H1 (cell line): ENCODE measurements at regions not wholly inside any gene's neighbourhood (a gene's known extent, or its start where the extent isn't known, plus 50 kb on each side); places are given as distances from the start of the nearest gene placed in this dataset.

Experiments
- CTCF ChIA-PET: fragments of 300-600 bp; sonication (Branson Sonifier 250); formaldehyde crosslinking; loops from one replicate; lab custom pipeline; 2021; ENCODE audit not compliant: partially characterized antibody; lab: Charles Lee
- POLR2A ChIA-PET: fragments of 300-600 bp; sonication (Branson Sonifier 250); formaldehyde crosslinking; loops from one replicate; lab custom pipeline; 2021; ENCODE audit warnings: inconsistent platforms; ENCODE audit not compliant: partially characterized antibody; lab: Charles Lee
- DNase-seq, 2 experiments: peaks; one replicate each; pipeline versions ENCODE4 v3.0.0 to v3.0.0-alpha.2; 2010 to 2022; ENCODE audit warnings: low spot score in 2 of 2, low read depth in 1 of 2, mixed read lengths in 1 of 2
- FAIRE-seq: peaks from 2 replicates; lab custom pipeline; 2011; peaks lifted over from hg19 to GRCh38; lab: Jason Lieb, UNC
- H2AFZ ChIP-seq: 2 replicates; pipeline ENCODE4 v1.8.1; 2012; ENCODE audit warnings: low read length, inconsistent platforms
- H2AK5ac ChIP-seq: 2 replicates; pipeline ENCODE4 v1.6.1; 2013; ENCODE audit warnings: low read depth, low read length
- H2BK120ac ChIP-seq: replicated peaks from 2 replicates; pipeline ENCODE3; 2013; ENCODE audit warnings: low read depth, low read length, inconsistent platforms
- H2BK12ac ChIP-seq: 2 replicates; pipeline ENCODE4 v1.6.1; 2013; ENCODE audit warnings: low read depth, low read length
- H2BK15ac ChIP-seq: 2 replicates; pipeline ENCODE4 v1.6.1; 2013; ENCODE audit warnings: low read length
- H2BK20ac ChIP-seq: 2 replicates; pipeline ENCODE4 v1.6.1; 2013; ENCODE audit warnings: low read length
- H2BK5ac ChIP-seq: 2 replicates; pipeline ENCODE4 v1.6.1; 2013; ENCODE audit warnings: low read depth, low read length
- H3K14ac ChIP-seq: 2 replicates; pipeline ENCODE4 v1.6.1; 2013; ENCODE audit warnings: inconsistent platforms; ENCODE audit not compliant: insufficient read length
- H3K18ac ChIP-seq: 2 replicates; pipeline ENCODE4 v1.6.1; 2013; ENCODE audit warnings: low read length; ENCODE audit errors: extremely low read depth
- H3K23ac ChIP-seq: 2 replicates; pipeline ENCODE4 v1.6.1; 2013; ENCODE audit warnings: inconsistent platforms; ENCODE audit not compliant: insufficient read length
- H3K23me2 ChIP-seq: 2 replicates; pipeline ENCODE4 v1.6.1; 2013; ENCODE audit warnings: low read depth, low read length
- H3K27ac ChIP-seq: 2 replicates; pipeline ENCODE4 v1.6.1; 2011; ENCODE audit warnings: low read depth, low read length, inconsistent platforms
- H3K27me3 ChIP-seq, 4 experiments: replicated peaks in 1 of 4; 1 replicate in 1 of 4; 2 replicates in 3 of 4; pipeline versions ENCODE4 v1.6.1 to v1.8.1; 2011 to 2013; ENCODE audit warnings: low read length in 3 of 4, mild to moderate bottlenecking in 3 of 4, inconsistent platforms in 2 of 4, mixed read lengths in 2 of 4, moderate library complexity in 1 of 4; ENCODE audit not compliant: control insufficient read depth in 3 of 4, insufficient read depth in 3 of 4; ENCODE audit errors: extremely low read depth in 1 of 4
- H3K36me3 ChIP-seq, 4 experiments: 2 replicates each; pipeline versions ENCODE4 v1.6.1 to v1.8.1; 2011 to 2013; ENCODE audit warnings: mild to moderate bottlenecking in 4 of 4, low read length in 3 of 4, moderate library complexity in 2 of 4, control low read depth in 1 of 4, inconsistent platforms in 1 of 4; ENCODE audit not compliant: insufficient read depth in 4 of 4, control insufficient read depth in 2 of 4
- H3K4ac ChIP-seq: replicated peaks from 2 replicates; pipeline ENCODE3; 2013; ENCODE audit warnings: low read length, low read depth, mixed read lengths, inconsistent platforms; ENCODE audit not compliant: insufficient read length
- H3K4me1 ChIP-seq, 4 experiments: replicated peaks in 1 of 4; 1 replicate in 1 of 4; 2 replicates in 3 of 4; pipeline versions ENCODE4 v1.6.1 to v1.8.1; 2011 to 2013; ENCODE audit warnings: low read length in 3 of 4, inconsistent platforms in 2 of 4, mixed read lengths in 1 of 4; ENCODE audit not compliant: insufficient read depth in 4 of 4, control insufficient read depth in 3 of 4
- H3K4me2 ChIP-seq, 2 experiments: 2 replicates each; pipeline versions ENCODE4 v1.6.1 to v1.8.1; 2011 to 2013; ENCODE audit warnings: low read depth in 2 of 2, low read length in 2 of 2, control low read depth in 1 of 2, inconsistent platforms in 1 of 2, mild to moderate bottlenecking in 1 of 2; ENCODE audit not compliant: insufficient read depth in 1 of 2
- H3K4me3 ChIP-seq, 4 experiments: fragments of 200-600, 300-600 bp in 1 of 4; sonication (generic), shearing (Covaris generic), sonication (Bioruptor Twin) in 1 of 4; 2 replicates each; pipeline versions ENCODE4 v1.5.1 to v1.8.1; 2011 to 2016; ENCODE audit warnings: low read length in 4 of 4, low read depth in 3 of 4, control low read depth in 2 of 4, inconsistent platforms in 2 of 4, mild to moderate bottlenecking in 2 of 4, mixed read lengths in 1 of 4, moderate library complexity in 1 of 4; ENCODE audit not compliant: insufficient read depth in 2 of 4; ENCODE audit errors: extremely low read depth in 1 of 4
- H3K56ac ChIP-seq: replicated peaks from 2 replicates; pipeline ENCODE3; 2013; ENCODE audit warnings: low read depth, mild to moderate bottlenecking, mixed read lengths, low read length, inconsistent platforms; ENCODE audit not compliant: insufficient read length
- H3K79me1 ChIP-seq: 2 replicates; pipeline ENCODE4 v1.6.1; 2013; ENCODE audit warnings: low read depth, low read length, control low read depth
- H3K79me2 ChIP-seq, 2 experiments: 2 replicates each; pipeline versions ENCODE4 v1.6.1 to v1.8.1; 2012 to 2013; ENCODE audit warnings: low read length in 2 of 2, mild to moderate bottlenecking in 2 of 2, inconsistent platforms in 1 of 2; ENCODE audit not compliant: insufficient read depth in 2 of 2, control insufficient read depth in 1 of 2
- H3K9ac ChIP-seq, 4 experiments: replicated peaks in 1 of 4; 1 replicate in 1 of 4; 2 replicates in 3 of 4; pipeline versions ENCODE4 v1.6.1 to v1.8.1; 2011 to 2013; ENCODE audit warnings: low read depth in 3 of 4, low read length in 3 of 4, control low read depth in 2 of 4, mild to moderate bottlenecking in 2 of 4, moderate library complexity in 2 of 4, inconsistent platforms in 1 of 4; ENCODE audit errors: extremely low read depth in 1 of 4
- H3K9me3 ChIP-seq, 2 experiments: 2 replicates each; pipeline versions ENCODE4 v1.6.1 to v1.8.1; 2012 to 2013; ENCODE audit warnings: mild to moderate bottlenecking in 2 of 2, moderate library complexity in 2 of 2, control low read depth in 1 of 2, inconsistent platforms in 1 of 2, low read depth in 1 of 2, low read length in 1 of 2, mixed read lengths in 1 of 2; ENCODE audit not compliant: insufficient read depth in 2 of 2
- H4K20me1 ChIP-seq, 2 experiments: replicated peaks in 1 of 2; 2 replicates each; pipeline versions ENCODE3 to v1.8.1; 2011 to 2013; ENCODE audit warnings: inconsistent platforms in 2 of 2, low read length in 2 of 2, mild to moderate bottlenecking in 1 of 2; ENCODE audit not compliant: insufficient read depth in 2 of 2, control insufficient read depth in 1 of 2
- H4K5ac ChIP-seq: 2 replicates; pipeline ENCODE4 v1.6.1; 2013; ENCODE audit warnings: low read length, low read depth, mixed read lengths, inconsistent platforms; ENCODE audit not compliant: insufficient read length
- H4K8ac ChIP-seq: 2 replicates; pipeline ENCODE4 v1.8.0; 2013; ENCODE audit warnings: mild to moderate bottlenecking, moderate library complexity, low read length, inconsistent platforms; ENCODE audit not compliant: insufficient read depth; ENCODE audit errors: extremely low read depth
- H4K91ac ChIP-seq: replicated peaks from 2 replicates; pipeline ENCODE3; 2013; ENCODE audit warnings: low read length, mixed read lengths, inconsistent platforms; ENCODE audit not compliant: insufficient read length
- BACH1 ChIP-seq: IDR thresholded peaks from 2 replicates; pipeline ENCODE4 v1.6.1; 2012; ENCODE audit warnings: low read length, improper control_type of control experiment
- CBX5 ChIP-seq: fragments of 300-800, 300-1000 bp; sonication (generic); IDR thresholded peaks from 2 replicates; pipeline ENCODE4 v1.7.1; 2016; ENCODE audit warnings: antibody characterized with exemption, low read length, low read depth
- CEBPB ChIP-seq: IDR thresholded peaks from 2 replicates; pipeline ENCODE4 v1.6.1; 2012; ENCODE audit warnings: low read depth, low read length
- CREB1 ChIP-seq: IDR thresholded peaks from 2 replicates; pipeline ENCODE4 v1.6.1; 2012; ENCODE audit warnings: inconsistent platforms
- GTF2F1 ChIP-seq: IDR thresholded peaks from 2 replicates; pipeline ENCODE4 v1.6.1; 2012; ENCODE audit warnings: low read depth, low read length, improper control_type of control experiment, borderline replicate concordance
- JUND ChIP-seq: IDR thresholded peaks from 2 replicates; pipeline ENCODE4 v1.6.1; 2011; ENCODE audit warnings: mild to moderate bottlenecking, improper control_type of control experiment, low read length
- POLR2A ChIP-seq, 2 experiments: IDR thresholded peaks; 1 replicate in 1 of 2; 2 replicates in 1 of 2; pipeline ENCODE4 v1.6.1; 2011; ENCODE audit warnings: low read depth in 2 of 2, low read length in 2 of 2, mild to moderate bottlenecking in 2 of 2; ENCODE audit errors: control extremely low read depth in 1 of 2
- RBBP5 ChIP-seq: IDR thresholded peaks from 2 replicates; pipeline ENCODE4 v1.7.1; 2012; ENCODE audit warnings: low read depth, mild to moderate bottlenecking, inconsistent platforms, low read length, moderate library complexity, borderline replicate concordance
- SIN3A ChIP-seq, 2 experiments: IDR thresholded peaks in 1 of 2; conservative IDR thresholded peaks in 1 of 2; 2 replicates each; pipeline ENCODE4 v1.6.1; 2011 to 2012; ENCODE audit warnings: low read length in 2 of 2, improper control_type of control experiment in 1 of 2, low read depth in 1 of 2, mild to moderate bottlenecking in 1 of 2
- SP2 ChIP-seq: IDR thresholded peaks from 2 replicates; pipeline ENCODE4 v1.6.1; 2012; ENCODE audit warnings: mild to moderate bottlenecking, low read length, inconsistent platforms
- SRF ChIP-seq: IDR thresholded peaks from 2 replicates; pipeline ENCODE4 v1.6.1; 2011; ENCODE audit warnings: mild to moderate bottlenecking, low read depth, low read length, moderate library complexity
- YY1 ChIP-seq: IDR thresholded peaks from 2 replicates; pipeline ENCODE4 v1.6.1; 2011; ENCODE audit warnings: low read depth, mild to moderate bottlenecking, low read length
- WGBS, 2 experiments: shearing (Covaris generic) in 1 of 2; methylation state at CpG; one replicate each; pipeline versions ENCODE4 v1.1.6 to v1.1.7; 2013 to 2015; ENCODE audit warnings: low lambda C conversion rate in 2 of 2, mixed read lengths in 2 of 2, inconsistent platforms in 1 of 2, low coverage in 1 of 2, missing lambda C conversion rate in 1 of 2; ENCODE audit not compliant: insufficient replicate concordance in 2 of 2, insufficient coverage in 1 of 2, insufficient read length in 1 of 2; ENCODE audit errors: extremely low coverage in 1 of 2, missing lambda C conversion rate in 1 of 2; 5-methylcytosine and 5-hydroxymethylcytosine counted together
- TF ChIP-seq, protein P1 (sequence below), 3 experiments: IDR thresholded peaks; 1 replicate in 2 of 3; 2 replicates in 1 of 3; pipeline versions ENCODE4 v1.5.1 to v1.6.1; 2011; ENCODE audit warnings: low read length in 3 of 3, mild to moderate bottlenecking in 3 of 3, inconsistent platforms in 2 of 3, low read depth in 1 of 3, moderate library complexity in 1 of 3; ENCODE audit not compliant: insufficient read depth in 1 of 3; ENCODE audit errors: control extremely low read depth in 1 of 3

DNA sequence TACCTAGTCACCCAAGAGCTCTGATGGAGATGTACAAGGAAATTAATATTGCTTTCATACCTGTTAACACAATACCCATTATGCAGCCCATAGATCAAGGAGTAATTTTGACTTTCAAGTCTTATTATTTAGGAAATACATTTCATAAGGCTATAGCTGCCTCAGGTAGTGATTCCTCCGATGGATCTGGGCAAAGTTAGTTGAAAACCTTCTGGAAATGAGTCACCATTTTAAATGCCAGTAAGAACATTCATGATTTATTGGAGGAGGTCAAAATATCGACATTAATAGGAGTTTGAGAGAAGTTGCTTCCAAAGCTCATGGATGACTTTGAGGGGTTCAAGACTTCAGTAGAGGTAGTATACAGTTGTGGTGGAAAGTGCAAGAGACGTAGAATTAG, 931.4 kb upstream of the ACVR2A start:
- WGBS, 2 experiments, result 94% methylated on average over 3 of the region's 3 CpGs; no CpG with 5 or more reads in 1 of the 2 experiments
- TF ChIP-seq SIN3A (conservative IDR thresholded peaks at IDR 0.05 in 1 of 2, IDR thresholded peaks at IDR 0.05 in 1 of 2; ENCODE audit: low read depth in 1 of 2, low read length in 2 of 2), result no peak
- TF ChIP-seq, protein P1, sequence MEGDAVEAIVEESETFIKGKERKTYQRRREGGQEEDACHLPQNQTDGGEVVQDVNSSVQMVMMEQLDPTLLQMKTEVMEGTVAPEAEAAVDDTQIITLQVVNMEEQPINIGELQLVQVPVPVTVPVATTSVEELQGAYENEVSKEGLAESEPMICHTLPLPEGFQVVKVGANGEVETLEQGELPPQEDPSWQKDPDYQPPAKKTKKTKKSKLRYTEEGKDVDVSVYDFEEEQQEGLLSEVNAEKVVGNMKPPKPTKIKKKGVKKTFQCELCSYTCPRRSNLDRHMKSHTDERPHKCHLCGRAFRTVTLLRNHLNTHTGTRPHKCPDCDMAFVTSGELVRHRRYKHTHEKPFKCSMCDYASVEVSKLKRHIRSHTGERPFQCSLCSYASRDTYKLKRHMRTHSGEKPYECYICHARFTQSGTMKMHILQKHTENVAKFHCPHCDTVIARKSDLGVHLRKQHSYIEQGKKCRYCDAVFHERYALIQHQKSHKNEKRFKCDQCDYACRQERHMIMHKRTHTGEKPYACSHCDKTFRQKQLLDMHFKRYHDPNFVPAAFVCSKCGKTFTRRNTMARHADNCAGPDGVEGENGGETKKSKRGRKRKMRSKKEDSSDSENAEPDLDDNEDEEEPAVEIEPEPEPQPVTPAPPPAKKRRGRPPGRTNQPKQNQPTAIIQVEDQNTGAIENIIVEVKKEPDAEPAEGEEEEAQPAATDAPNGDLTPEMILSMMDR (IDR thresholded peaks at IDR 0.05; ENCODE audit: control extremely low read depth in 1 of 3, insufficient read depth in 1 of 3, low read depth in 1 of 3, low read length in 3 of 3), result no peak
- no peak for TF ChIP-seq POLR2A (IDR thresholded peaks at IDR 0.05; ENCODE audit: control extremely low read depth in 1 of 2, low read depth in 2 of 2, low read length in 2 of 2)
- no peak for TF ChIP-seq JUND
- TF ChIP-seq YY1, result no peak
- TF ChIP-seq RBBP5, result no peak
- TF ChIP-seq CEBPB, result no peak
- no peak for TF ChIP-seq SP2
- TF ChIP-seq GTF2F1, result no peak
- no peak for TF ChIP-seq CREB1
- TF ChIP-seq SRF, result no peak
- no peak for TF ChIP-seq BACH1
- no peak for TF ChIP-seq CBX5

More for the DNA sequence above, 931.4 kb upstream of the ACVR2A start:
- H3K27me3 ChIP-seq, result no peaks in the 10 kb centered on the region
- ChIA-PET POLR2A (no interaction called here), CTCF (interaction anchor here (0.6 to 1.3 kb wide), 3 partner anchors 14 to 1290 kb away, joined by 3 to 5 read pairs (median 5); no protein-coding TSS in a partner anchor)
- no peaks in the 10 kb centered on the region for H3K23me2 ChIP-seq
- no peak overlapping the region for H3K18ac ChIP-seq
- H2BK120ac ChIP-seq, result no peak overlapping the region
- no peak overlapping the region for H3K9ac ChIP-seq
- H3K4me3 ChIP-seq, result no peak overlapping the region
- no peak overlapping the region for H3K56ac ChIP-seq
- H2BK20ac ChIP-seq, result no peak overlapping the region
- H3K4ac ChIP-seq, result no peak overlapping the region
- no peak overlapping the region for H3K23ac ChIP-seq
- no peak overlapping the region for H3K4me2 ChIP-seq
- no peaks in the 10 kb centered on the region for H3K36me3 ChIP-seq
- H2BK12ac ChIP-seq, result no peak overlapping the region
- no peak overlapping the region for H2BK5ac ChIP-seq
- H4K20me1 ChIP-seq, result no peaks in the 10 kb centered on the region
- no peak overlapping the region for H4K8ac ChIP-seq
- no peak overlapping the region for H3K27ac ChIP-seq
- H2AFZ ChIP-seq, result no peak overlapping the region
- no peak overlapping the region for H2BK15ac ChIP-seq
- no peak overlapping the region for H4K5ac ChIP-seq
- no peak overlapping the region for H2AK5ac ChIP-seq
- H3K79me2 ChIP-seq, result no peaks in the 10 kb centered on the region
- H3K79me1 ChIP-seq, result no peaks in the 10 kb centered on the region
- no peaks in the 10 kb centered on the region for H3K9me3 ChIP-seq
- no peak overlapping the region for H4K91ac ChIP-seq
- H3K4me1 ChIP-seq, result no peaks in the 10 kb centered on the region; a peak in 1 of 7 replicates
- H3K14ac ChIP-seq, result no peak overlapping the region
- DNase-seq (no peak), FAIRE-seq (no peak)
